ENCODE measurements at regions not wholly inside any gene's neighbourhood (a gene's known extent, or its start where the extent isn't known, plus 50 kb on each side); places are given as distances from the start of the nearest gene placed in this dataset.

DNA sequence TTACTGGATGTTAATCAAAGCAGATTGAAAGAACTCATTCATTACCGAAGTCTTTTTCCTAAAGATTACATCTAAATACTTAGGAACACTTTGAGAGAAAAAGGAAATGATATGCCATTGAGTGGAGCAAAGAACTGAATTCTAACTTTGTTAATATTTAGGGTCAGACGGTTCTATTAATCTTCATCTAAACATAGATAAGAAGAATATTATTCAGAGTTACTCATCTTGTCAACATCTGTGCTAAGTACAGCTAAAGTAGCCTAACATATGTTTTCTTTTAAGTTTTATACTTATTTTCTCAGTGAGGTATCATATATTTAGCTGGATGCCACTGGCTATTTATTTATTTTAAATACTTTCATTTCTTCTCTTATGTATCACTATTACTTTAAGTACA is 1763.7 kb downstream of the EFNA5 start:
- peak; percentile 47; the same call in 2 of the 3 replicates for ATAC-seq

DNA sequence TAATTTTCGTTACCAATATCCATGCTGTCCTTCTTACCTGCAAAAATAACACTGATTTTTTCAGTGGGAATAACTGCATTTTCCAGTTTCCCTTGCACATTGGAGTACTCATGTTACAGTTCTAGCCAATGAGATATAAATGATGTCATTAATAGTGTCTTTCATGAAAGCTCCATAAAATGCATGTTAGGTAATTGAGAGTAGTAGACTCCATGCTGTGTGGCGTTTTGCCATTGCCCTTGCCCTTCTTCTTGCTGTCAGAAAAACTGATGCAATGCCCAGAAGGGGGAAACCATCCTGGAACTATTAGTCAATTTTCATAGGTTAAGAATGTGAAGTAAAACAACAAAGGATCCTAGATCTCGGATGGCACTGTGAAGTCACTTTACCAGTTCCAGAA is 1765.3 kb downstream of the EFNA5 start:
- TF ChIP-seq, protein P1, sequence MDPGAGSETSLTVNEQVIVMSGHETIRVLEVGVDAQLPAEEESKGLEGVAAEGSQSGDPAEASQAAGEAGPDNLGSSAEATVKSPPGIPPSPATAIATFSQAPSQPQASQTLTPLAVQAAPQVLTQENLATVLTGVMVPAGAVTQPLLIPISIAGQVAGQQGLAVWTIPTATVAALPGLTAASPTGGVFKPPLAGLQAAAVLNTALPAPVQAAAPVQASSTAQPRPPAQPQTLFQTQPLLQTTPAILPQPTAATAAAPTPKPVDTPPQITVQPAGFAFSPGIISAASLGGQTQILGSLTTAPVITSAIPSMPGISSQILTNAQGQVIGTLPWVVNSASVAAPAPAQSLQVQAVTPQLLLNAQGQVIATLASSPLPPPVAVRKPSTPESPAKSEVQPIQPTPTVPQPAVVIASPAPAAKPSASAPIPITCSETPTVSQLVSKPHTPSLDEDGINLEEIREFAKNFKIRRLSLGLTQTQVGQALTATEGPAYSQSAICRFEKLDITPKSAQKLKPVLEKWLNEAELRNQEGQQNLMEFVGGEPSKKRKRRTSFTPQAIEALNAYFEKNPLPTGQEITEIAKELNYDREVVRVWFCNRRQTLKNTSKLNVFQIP (CRISPR knock-in tag; IDR thresholded peaks at IDR 0.05; ENCODE audit: borderline replicate concordance, low read depth), result no peak
- TF ChIP-seq CSDC2 (CRISPR knock-in tag; IDR thresholded peaks at IDR 0.05) (no peak), ARNTL (CRISPR knock-in tag; IDR thresholded peaks at IDR 0.05; ENCODE audit: borderline replicate concordance, low read depth) (no peak)
- ATAC-seq, result no peak

More for the DNA sequence above, 1763.7 kb downstream of the EFNA5 start:
- no peak for TF ChIP-seq ARNTL (CRISPR knock-in tag; IDR thresholded peaks at IDR 0.05; ENCODE audit: borderline replicate concordance, low read depth)
- TF ChIP-seq CSDC2 (CRISPR knock-in tag; IDR thresholded peaks at IDR 0.05), result no peak
- no peak for TF ChIP-seq ZNF70 (CRISPR knock-in tag; IDR thresholded peaks at IDR 0.05)

DNA sequence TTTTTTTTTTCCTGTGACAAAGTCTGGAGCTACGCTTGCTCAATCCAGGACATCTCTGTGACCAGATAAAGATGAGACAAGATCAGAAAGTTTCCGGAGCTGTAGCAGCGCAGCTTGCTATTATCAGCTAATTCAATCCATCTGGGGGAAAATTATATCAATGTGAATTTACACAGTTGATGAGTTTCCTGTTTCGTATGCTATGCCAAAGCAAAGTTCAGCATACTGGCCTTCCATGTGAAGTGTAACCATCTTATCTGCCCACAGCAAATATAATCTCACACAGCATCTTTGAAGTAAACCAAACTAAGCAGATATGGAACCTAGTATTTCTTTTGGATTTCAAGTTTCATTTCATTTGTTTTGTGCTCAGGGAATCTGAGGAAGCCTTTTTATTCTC is 1767.7 kb downstream of the EFNA5 start:
- TF ChIP-seq ESRRG (CRISPR knock-in tag; IDR thresholded peaks at IDR 0.05) (no peak), CSDC2 (CRISPR knock-in tag; IDR thresholded peaks at IDR 0.05) (no peak), TCF4 (CRISPR knock-in tag; IDR thresholded peaks at IDR 0.05; ENCODE audit: borderline replicate concordance) (peak; percentile 99), BACH2 (CRISPR knock-in tag; IDR thresholded peaks at IDR 0.05; ENCODE audit: borderline replicate concordance) (no peak), ZNF8 (CRISPR knock-in tag; IDR thresholded peaks at IDR 0.05) (peak; percentile 43), GLIS3 (CRISPR knock-in tag; IDR thresholded peaks at IDR 0.05) (no peak), ZNF70 (CRISPR knock-in tag; IDR thresholded peaks at IDR 0.05) (0 out of 2 replicates have a peak, but pooled peaks have one; percentile 9), ZC3H10 (CRISPR knock-in tag; IDR thresholded peaks at IDR 0.05) (no peak), ISL1 (CRISPR knock-in tag; IDR thresholded peaks at IDR 0.05) (peak; percentile 90)
- TF ChIP-seq, protein P2, sequence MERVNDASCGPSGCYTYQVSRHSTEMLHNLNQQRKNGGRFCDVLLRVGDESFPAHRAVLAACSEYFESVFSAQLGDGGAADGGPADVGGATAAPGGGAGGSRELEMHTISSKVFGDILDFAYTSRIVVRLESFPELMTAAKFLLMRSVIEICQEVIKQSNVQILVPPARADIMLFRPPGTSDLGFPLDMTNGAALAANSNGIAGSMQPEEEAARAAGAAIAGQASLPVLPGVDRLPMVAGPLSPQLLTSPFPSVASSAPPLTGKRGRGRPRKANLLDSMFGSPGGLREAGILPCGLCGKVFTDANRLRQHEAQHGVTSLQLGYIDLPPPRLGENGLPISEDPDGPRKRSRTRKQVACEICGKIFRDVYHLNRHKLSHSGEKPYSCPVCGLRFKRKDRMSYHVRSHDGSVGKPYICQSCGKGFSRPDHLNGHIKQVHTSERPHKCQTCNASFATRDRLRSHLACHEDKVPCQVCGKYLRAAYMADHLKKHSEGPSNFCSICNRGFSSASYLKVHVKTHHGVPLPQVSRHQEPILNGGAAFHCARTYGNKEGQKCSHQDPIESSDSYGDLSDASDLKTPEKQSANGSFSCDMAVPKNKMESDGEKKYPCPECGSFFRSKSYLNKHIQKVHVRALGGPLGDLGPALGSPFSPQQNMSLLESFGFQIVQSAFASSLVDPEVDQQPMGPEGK (CRISPR knock-in tag; IDR thresholded peaks at IDR 0.05; ENCODE audit: borderline replicate concordance), result no peak
- TF ChIP-seq, protein P1 (CRISPR knock-in tag; IDR thresholded peaks at IDR 0.05; ENCODE audit: borderline replicate concordance, low read depth), result peak; percentile 56; the same call in 1 of the 2 replicates
- TF ChIP-seq, protein P3, sequence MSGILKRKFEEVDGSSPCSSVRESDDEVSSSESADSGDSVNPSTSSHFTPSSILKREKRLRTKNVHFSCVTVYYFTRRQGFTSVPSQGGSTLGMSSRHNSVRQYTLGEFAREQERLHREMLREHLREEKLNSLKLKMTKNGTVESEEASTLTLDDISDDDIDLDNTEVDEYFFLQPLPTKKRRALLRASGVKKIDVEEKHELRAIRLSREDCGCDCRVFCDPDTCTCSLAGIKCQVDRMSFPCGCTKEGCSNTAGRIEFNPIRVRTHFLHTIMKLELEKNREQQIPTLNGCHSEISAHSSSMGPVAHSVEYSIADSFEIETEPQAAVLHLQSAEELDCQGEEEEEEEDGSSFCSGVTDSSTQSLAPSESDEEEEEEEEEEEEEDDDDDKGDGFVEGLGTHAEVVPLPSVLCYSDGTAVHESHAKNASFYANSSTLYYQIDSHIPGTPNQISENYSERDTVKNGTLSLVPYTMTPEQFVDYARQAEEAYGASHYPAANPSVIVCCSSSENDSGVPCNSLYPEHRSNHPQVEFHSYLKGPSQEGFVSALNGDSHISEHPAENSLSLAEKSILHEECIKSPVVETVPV (CRISPR knock-in tag; IDR thresholded peaks at IDR 0.05), result peak; percentile 78
- TF ChIP-seq, protein P4, sequence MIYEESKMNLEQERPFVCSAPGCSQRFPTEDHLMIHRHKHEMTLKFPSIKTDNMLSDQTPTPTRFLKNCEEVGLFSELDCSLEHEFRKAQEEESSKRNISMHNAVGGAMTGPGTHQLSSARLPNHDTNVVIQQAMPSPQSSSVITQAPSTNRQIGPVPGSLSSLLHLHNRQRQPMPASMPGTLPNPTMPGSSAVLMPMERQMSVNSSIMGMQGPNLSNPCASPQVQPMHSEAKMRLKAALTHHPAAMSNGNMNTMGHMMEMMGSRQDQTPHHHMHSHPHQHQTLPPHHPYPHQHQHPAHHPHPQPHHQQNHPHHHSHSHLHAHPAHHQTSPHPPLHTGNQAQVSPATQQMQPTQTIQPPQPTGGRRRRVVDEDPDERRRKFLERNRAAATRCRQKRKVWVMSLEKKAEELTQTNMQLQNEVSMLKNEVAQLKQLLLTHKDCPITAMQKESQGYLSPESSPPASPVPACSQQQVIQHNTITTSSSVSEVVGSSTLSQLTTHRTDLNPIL (CRISPR knock-in tag; IDR thresholded peaks at IDR 0.05; ENCODE audit: low read depth), result peak; percentile 35; the same call in 1 of the 2 replicates
- TF ChIP-seq, protein P5, sequence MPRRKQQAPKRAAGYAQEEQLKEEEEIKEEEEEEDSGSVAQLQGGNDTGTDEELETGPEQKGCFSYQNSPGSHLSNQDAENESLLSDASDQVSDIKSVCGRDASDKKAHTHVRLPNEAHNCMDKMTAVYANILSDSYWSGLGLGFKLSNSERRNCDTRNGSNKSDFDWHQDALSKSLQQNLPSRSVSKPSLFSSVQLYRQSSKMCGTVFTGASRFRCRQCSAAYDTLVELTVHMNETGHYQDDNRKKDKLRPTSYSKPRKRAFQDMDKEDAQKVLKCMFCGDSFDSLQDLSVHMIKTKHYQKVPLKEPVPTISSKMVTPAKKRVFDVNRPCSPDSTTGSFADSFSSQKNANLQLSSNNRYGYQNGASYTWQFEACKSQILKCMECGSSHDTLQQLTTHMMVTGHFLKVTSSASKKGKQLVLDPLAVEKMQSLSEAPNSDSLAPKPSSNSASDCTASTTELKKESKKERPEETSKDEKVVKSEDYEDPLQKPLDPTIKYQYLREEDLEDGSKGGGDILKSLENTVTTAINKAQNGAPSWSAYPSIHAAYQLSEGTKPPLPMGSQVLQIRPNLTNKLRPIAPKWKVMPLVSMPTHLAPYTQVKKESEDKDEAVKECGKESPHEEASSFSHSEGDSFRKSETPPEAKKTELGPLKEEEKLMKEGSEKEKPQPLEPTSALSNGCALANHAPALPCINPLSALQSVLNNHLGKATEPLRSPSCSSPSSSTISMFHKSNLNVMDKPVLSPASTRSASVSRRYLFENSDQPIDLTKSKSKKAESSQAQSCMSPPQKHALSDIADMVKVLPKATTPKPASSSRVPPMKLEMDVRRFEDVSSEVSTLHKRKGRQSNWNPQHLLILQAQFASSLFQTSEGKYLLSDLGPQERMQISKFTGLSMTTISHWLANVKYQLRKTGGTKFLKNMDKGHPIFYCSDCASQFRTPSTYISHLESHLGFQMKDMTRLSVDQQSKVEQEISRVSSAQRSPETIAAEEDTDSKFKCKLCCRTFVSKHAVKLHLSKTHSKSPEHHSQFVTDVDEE (CRISPR knock-in tag; IDR thresholded peaks at IDR 0.05), result peak; percentile 88
- ATAC-seq, result peak; percentile 89

DNA sequence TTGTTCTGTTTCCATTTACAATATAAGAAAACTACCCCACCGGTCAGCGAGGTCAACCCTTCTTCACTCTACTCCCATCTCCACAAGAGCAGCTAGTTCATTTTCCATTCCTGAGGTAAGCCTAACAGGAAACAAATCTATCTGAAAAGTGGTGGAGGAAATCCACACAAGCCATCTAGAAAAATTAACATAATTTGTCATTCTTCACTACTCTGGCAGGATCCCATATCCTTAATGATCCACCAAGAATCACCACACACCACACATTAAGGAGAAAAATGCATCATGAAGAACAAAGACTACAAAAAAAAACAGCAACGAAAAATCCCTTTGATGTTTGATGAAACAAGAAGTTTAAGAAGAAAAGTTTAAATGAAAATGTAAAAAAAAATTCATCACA is 1771.0 kb downstream of the EFNA5 start:
- no peak for ATAC-seq
- TF ChIP-seq, protein P2 (CRISPR knock-in tag; IDR thresholded peaks at IDR 0.05; ENCODE audit: borderline replicate concordance), result no peak
- TF ChIP-seq ZNF8 (CRISPR knock-in tag; IDR thresholded peaks at IDR 0.05), result no peak
- TF ChIP-seq, protein P4 (CRISPR knock-in tag; IDR thresholded peaks at IDR 0.05; ENCODE audit: low read depth), result no peak
- TF ChIP-seq ZFP3 (CRISPR knock-in tag; IDR thresholded peaks at IDR 0.05), result no peak
- no peak for TF ChIP-seq ISL1 (CRISPR knock-in tag; IDR thresholded peaks at IDR 0.05)
- no peak for TF ChIP-seq OSR1 (CRISPR knock-in tag; IDR thresholded peaks at IDR 0.05)
